GM21717 (cell line): ENCODE measurements at regions not wholly inside any gene's neighbourhood (a gene's known extent, or its start where the extent isn't known, plus 50 kb on each side); places are given as distances from the start of the nearest gene placed in this dataset.
"Not testable (repeated sequence)": the region's sequence is repeated elsewhere in the genome, so short reads cannot be mapped to it uniquely, and the experiment has no call there.

Source experiments
- ATAC-seq: cut with Tn5 transposase; IDR thresholded peaks from one replicate; pipeline ENCODE4 v1.9.1; 2021; ENCODE audit warnings: mild to moderate bottlenecking, moderate library complexity; ENCODE audit not compliant: unreplicated experiment

DNA sequence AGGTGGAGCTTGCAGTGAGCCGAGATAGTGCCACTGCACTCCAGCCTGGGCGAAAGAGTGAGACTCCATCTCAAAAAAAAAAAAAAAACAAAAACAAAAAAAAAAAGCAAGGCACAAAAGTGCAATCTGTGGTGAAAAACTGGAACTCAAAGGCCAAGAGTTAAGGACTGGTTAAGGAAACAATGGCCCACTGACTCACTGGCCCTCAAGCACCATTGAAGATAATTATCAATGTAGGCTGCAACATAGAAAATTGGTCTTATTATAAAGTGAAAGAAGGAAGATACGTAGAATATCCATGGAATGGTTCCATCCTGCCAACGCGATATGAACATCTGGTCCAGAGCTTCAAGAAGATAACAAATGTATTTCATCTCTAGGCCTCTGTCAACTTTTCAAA lies 444.2 kb downstream of the SOX9 start:
- ATAC-seq, result no peak

GRCh38 chr17:72565758-72566157 lies 444.9 kb downstream of the SOX9 start:
- ATAC-seq, result no peak

GRCh38 chr17:72566671-72567484 lies 446.1 kb downstream of the SOX9 start:
- ATAC-seq, result no peak

- ATAC-seq, result no peak
These were observed 447.0 kb downstream of the SOX9 start for GRCh38 chr17:72567774-72568173.

- ATAC-seq, result no peak
These were observed 448.5 kb downstream of the SOX9 start for GRCh38 chr17:72569148-72569946.

- no peak for ATAC-seq
These were observed 451.1 kb downstream of the SOX9 start for GRCh38 chr17:72571813-72572396.

DNA sequence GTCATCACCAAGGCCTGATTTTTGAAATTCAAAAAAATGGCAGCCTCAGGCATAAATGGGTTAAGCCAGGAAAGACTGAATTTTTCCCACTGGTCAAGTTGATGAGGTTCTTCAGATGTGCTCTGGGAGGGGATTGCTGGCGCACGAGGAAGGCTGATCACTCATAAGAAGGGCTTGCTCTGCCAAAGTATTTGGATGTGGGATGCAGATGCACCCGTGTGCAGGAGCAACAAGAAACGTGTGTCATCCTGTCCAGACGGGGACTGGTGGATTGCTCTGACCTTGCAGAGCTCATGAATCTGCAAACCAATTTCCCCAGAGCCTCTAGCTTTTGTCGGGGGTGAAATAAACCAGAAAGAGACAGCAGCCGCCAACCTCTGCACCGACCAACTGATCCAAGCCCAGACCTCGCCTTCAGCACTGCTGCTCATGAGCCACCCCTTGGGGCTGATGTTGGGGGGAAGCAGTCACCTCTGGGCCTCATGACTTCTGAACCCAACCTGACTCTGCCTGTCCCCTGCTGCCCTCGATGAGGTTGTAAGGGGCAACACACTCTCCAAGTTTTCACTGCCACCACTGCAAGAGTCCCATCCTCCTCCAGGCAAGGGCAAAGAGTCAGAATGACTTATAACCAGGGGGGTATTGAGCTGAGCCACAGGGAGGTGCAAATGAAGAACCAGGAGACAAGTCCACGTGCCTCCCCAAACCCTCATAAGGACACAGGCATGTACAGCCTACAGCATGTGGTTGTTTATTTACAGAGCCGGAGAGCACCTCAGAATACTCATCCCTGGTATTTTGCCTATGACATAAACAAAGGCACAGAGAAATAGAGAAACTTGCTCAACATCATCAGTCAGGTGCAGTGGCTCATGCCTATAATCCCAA lies 452.0 kb downstream of the SOX9 start:
- ATAC-seq, result no peak

GRCh38 chr17:72573492-72573801 lies 452.6 kb downstream of the SOX9 start:
- not testable (repeated sequence) for ATAC-seq

- no peak for ATAC-seq
These were observed 454.1 kb downstream of the SOX9 start for GRCh38 chr17:72574675-72575510.

GRCh38 chr17:72575542-72576233 lies 454.9 kb downstream of the SOX9 start:
- no peak for ATAC-seq

GRCh38 chr17:72576289-72576759 lies 455.5 kb downstream of the SOX9 start:
- no peak for ATAC-seq

DNA sequence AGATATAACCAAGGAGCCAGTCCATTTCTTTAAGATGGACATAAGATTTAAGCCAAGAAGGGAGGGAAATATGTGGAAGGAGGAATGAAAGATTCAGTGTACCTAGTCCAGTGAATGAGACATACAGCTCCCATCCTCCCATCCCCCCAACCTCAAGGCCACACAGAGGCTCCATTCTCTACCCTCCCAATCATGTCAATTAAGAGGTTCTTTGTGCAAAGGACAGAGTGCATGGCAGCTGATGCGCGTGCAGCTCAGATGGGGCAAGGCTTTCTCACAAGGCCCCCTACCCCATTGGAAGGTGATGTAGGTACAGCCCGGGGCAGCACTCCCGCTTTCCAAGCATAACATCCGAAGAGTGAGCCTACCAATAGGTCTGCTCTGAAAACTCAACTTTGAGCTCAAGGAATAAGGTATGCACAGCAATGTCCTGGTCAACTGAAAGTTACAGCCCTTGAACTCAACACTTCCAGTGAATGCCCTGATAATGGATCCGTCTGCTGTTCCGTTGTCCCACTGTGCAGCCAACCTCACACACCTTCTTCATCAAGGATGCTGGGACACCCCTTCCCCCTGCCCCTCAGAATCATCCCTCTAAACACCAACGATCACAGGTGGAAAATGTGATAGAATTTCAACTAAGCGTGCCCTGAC lies 458.1 kb downstream of the SOX9 start:
- no peak for ATAC-seq

DNA sequence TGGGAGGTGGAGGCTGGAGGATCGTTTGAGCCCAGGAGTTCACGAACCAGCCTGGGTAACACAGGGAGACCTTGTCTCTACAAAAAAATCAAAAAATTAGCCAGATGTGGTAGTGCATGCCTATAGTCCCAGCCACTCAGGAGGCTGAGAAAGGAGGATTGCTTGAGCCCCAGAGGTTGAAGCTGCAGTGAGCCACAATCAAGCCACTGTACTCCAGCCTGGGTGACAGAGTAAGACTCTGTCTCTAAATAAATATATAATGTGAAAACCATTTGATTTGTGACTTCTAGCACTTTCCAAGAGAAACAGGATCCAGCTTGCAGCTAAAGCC lies 459.1 kb downstream of the SOX9 start:
- no peak for ATAC-seq

- no peak for ATAC-seq
These were observed 459.7 kb downstream of the SOX9 start for GRCh38 chr17:72580321-72581127.

GRCh38 chr17:72587156-72587555 lies 466.3 kb downstream of the SOX9 start:
- no peak for ATAC-seq

- ATAC-seq, result no peak
These were observed 467.1 kb downstream of the SOX9 start for GRCh38 chr17:72587773-72588511.

GRCh38 chr17:72588561-72588960 lies 467.7 kb downstream of the SOX9 start:
- ATAC-seq, result no peak
